CD4-positive, alpha-beta memory T cell (primary cell): ENCODE measurements at regions not wholly inside any gene's neighbourhood (a gene's known extent, or its start where the extent isn't known, plus 50 kb on each side); places are given as distances from the start of the nearest gene placed in this dataset.

Source experiments
- CTCF ChIA-PET: fragments of 350-600 bp; sonication (Branson Sonifier 250); formaldehyde crosslinking; loops from one replicate; lab custom pipeline; 2021; ENCODE audit warnings: inconsistent platforms; ENCODE audit not compliant: partially characterized antibody; lab: Charles Lee
- POLR2A ChIA-PET: fragments of 350-600 bp; sonication (Branson Sonifier 250); formaldehyde crosslinking; loops from one replicate; lab custom pipeline; 2021; ENCODE audit not compliant: partially characterized antibody; lab: Charles Lee
- DNase-seq, 5 donors: peaks; one replicate each; pipeline versions ENCODE4 v3.0.0 to v3.0.0-alpha.2; 2020 to 2022; ENCODE audit warnings: mixed read lengths in 1 of 5
- H3K27ac ChIP-seq: one replicate; pipeline ENCODE4 v1.7.0; 2013; ENCODE audit warnings: low read depth, low read length
- H3K27me3 ChIP-seq: 2 replicates; pipeline ENCODE4 v1.7.0; 2013; ENCODE audit warnings: mild to moderate bottlenecking, low read length, moderate library complexity; ENCODE audit not compliant: insufficient read depth
- H3K36me3 ChIP-seq: 2 replicates; pipeline ENCODE4 v1.7.0; 2013; ENCODE audit warnings: mild to moderate bottlenecking, low read length, moderate library complexity; ENCODE audit not compliant: insufficient read depth
- H3K4me1 ChIP-seq: 2 replicates; pipeline ENCODE4 v1.7.0; 2013; ENCODE audit warnings: mild to moderate bottlenecking, low read length, moderate library complexity; ENCODE audit not compliant: insufficient read depth
- H3K4me3 ChIP-seq, 2 donors: one replicate each; pipeline ENCODE4 v1.7.0; 2013; ENCODE audit warnings: low read length in 2 of 2, mild to moderate bottlenecking in 1 of 2
- H3K9me3 ChIP-seq, 2 donors: one replicate each; pipeline ENCODE4 v1.7.0; 2013; ENCODE audit warnings: low read length in 2 of 2, control low read depth in 1 of 2; ENCODE audit not compliant: control insufficient read depth in 1 of 2
- H3K27ac Mint-ChIP-seq, 7 donors: one replicate each; pipeline ENCODE4 v1.8.0; 2020 to 2021; ENCODE audit warnings: mixed read lengths in 7 of 7, mild to moderate bottlenecking in 6 of 7, inconsistent platforms in 3 of 7, moderate library complexity in 3 of 7
- H3K27me3 Mint-ChIP-seq, 2 donors: one replicate each; pipeline ENCODE4 v1.8.0; 2020 to 2021; ENCODE audit warnings: mixed read lengths in 2 of 2
- H3K36me3 Mint-ChIP-seq, 2 donors: one replicate each; pipeline ENCODE4 v1.8.0; 2020 to 2021; ENCODE audit warnings: mixed read lengths in 2 of 2, inconsistent platforms in 1 of 2, mild to moderate bottlenecking in 1 of 2
- H3K4me1 Mint-ChIP-seq, 4 donors: one replicate each; pipeline ENCODE4 v1.8.0; 2020 to 2021; ENCODE audit warnings: mixed read lengths in 4 of 4, mild to moderate bottlenecking in 1 of 4
- H3K4me3 Mint-ChIP-seq, 8 donors: one replicate each; pipeline ENCODE4 v1.8.0; 2020 to 2021; ENCODE audit warnings: mixed read lengths in 8 of 8, mild to moderate bottlenecking in 7 of 8, moderate library complexity in 6 of 8, inconsistent platforms in 3 of 8
- H3K9me3 Mint-ChIP-seq, 8 donors: one replicate each; pipeline ENCODE4 v1.8.0; 2020 to 2021; ENCODE audit warnings: mixed read lengths in 8 of 8, mild to moderate bottlenecking in 5 of 8, inconsistent platforms in 3 of 8, moderate library complexity in 1 of 8
- intact Hi-C: fragments of 100-400 bp; cut with micrococcal nuclease; formaldehyde crosslinking; loops from one replicate; pipeline ENCODE4 v1.15.1; 2023

DNA sequence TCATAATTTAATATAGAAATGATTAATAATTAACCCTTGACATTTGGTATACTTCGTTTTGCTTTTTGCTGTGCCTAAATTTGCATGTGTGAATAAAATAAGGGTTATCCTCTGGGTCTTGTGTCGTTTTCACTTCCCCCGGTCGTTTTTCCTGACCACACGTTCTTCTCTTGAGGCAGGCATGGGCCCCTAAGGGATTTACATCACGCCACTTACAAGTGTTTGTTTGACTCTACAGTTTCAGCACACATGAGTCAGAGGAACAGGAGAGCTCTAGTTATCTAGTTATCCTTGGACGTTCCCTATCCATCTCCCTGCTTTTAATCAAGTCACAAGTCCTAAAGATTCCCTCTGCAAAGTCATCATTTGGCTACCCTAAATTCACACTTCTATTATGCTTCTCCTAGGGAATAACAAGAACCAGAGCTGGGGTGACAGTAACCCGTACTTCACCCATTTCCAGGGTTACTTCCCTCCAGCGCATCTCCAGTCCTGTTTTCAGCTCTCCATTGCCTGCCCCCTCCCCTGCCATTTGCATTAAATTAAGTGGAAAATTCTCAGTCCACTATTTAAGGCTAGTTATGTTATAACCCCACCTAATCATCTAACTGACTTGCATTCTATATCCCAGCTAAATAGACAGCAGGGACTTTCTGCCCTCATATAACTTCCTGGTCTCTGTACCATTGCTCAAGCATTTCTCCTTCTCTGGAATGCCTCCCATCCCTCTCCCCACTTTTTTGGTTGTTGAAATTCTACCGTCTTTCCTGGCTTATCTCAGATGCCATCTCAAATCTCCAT, 206.9 kb downstream of the PTEN start:
- no peak overlapping the region for H3K27ac ChIP-seq
- Mint-ChIP-seq H3K4me3 (no peak overlapping the region), H3K9me3 (peaks cover 0 to 2% (median 0%) of the 10 kb centered on the region in 8 donors), H3K36me3 (no peaks in the 10 kb centered on the region), H3K27me3 (no peaks in the 10 kb centered on the region), H3K27ac (no peak overlapping the region), H3K4me1 (peaks cover 24 to 38% (median 30%) of the 10 kb centered on the region in 4 donors)
- intact Hi-C loops, result no loop called here
- H3K4me1 ChIP-seq, result peaks cover 29% of the 10 kb centered on the region
- H3K27me3 ChIP-seq, result no peaks in the 10 kb centered on the region
- ChIA-PET POLR2A (no interaction called here), CTCF (no interaction called here)
- H3K9me3 ChIP-seq, result no peaks in the 10 kb centered on the region
- DNase-seq, result no peak
- no peaks in the 10 kb centered on the region for H3K36me3 ChIP-seq
- H3K4me3 ChIP-seq, result no peak overlapping the region

DNA sequence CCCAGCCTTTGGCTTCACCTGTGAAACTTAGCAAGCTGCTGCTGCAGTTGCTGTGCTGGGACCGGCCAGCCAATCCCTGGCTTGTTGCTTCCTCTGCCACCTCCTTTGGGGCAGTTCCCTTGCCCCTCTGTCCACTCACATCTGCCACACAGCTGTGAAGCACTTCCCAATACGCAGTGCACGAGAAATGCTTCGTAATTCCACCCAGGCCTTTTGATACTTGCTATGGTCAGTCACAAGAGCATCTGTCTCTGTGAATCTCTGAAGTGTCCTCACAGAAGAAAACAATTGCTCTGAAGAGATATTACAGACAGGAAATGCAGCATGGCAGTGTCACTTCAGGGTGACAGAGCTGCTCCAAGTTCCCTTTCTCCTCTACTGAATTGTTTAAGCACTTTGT, 208.5 kb downstream of the PTEN start:
- Histone ChIP-seq H3K4me1 (peaks cover 13% of the 10 kb centered on the region), H3K9me3 (no peaks in the 10 kb centered on the region), H3K27ac (no peak overlapping the region), H3K4me3 (no peak overlapping the region), H3K36me3 (no peaks in the 10 kb centered on the region), H3K27me3 (no peaks in the 10 kb centered on the region)
- POLR2A ChIA-PET, result no interaction called here
- H3K4me3 Mint-ChIP-seq, result no peak overlapping the region
- H3K4me1 Mint-ChIP-seq, result peaks cover 18 to 28% (median 22%) of the 10 kb centered on the region in 4 donors
- peaks cover 0 to 5% (median 0%) of the 10 kb centered on the region in 8 donors for H3K9me3 Mint-ChIP-seq
- no peak for DNase-seq
- no peaks in the 10 kb centered on the region for H3K27me3 Mint-ChIP-seq
- peak overlapping the region in 1 of 7 donors; percentile 63 for H3K27ac Mint-ChIP-seq
- H3K36me3 Mint-ChIP-seq, result no peaks in the 10 kb centered on the region
- intact Hi-C loops, result no loop called here
- CTCF ChIA-PET, result interaction anchor here (2.6 kb wide), 1 partner anchor 20 kb away, joined by 9 read pairs; no protein-coding TSS in a partner anchor

GRCh38 chr10:88073682-88074081, 210.3 kb downstream of the PTEN start:
- no peak overlapping the region for H3K27ac Mint-ChIP-seq
- CTCF ChIA-PET, result interaction anchor here (1.2 to 2.6 kb wide), 2 partner anchors 18 to 316 kb away, joined by 3 to 9 read pairs; no protein-coding TSS in a partner anchor

DNA sequence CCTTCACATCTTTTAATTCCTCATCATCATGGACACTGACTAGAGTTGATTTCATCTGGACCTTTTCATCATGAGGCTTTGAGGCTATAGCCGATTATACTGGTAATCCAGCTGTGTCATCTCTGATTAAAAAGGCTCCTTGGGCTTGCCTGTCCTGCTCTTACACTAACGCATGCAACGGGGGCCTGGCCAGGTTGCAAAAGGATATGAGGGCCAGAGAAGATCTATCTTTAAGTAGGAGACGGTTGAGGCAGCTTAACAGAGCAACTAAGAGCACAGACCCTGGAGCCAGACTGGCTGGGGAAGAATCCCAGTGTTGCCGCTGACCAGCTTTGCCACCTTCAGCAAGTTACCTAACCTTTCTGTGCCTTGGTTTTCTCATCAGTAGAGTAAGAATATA, 211.5 kb downstream of the PTEN start:
- CTCF ChIA-PET, result interaction anchor here (1.2 kb wide), 1 partner anchor 16 kb away, joined by 3 read pairs; no protein-coding TSS in a partner anchor
- Histone ChIP-seq H3K4me1 (no peaks in the 10 kb centered on the region), H3K4me3 (no peak overlapping the region), H3K27ac (no peak overlapping the region), H3K9me3 (no peaks in the 10 kb centered on the region), H3K27me3 (no peaks in the 10 kb centered on the region), H3K36me3 (no peaks in the 10 kb centered on the region)
- Mint-ChIP-seq H3K36me3 (no peaks in the 10 kb centered on the region), H3K4me3 (no peak overlapping the region), H3K27ac (no peak overlapping the region), H3K4me1 (peaks cover 6 to 13% (median 9%) of the 10 kb centered on the region in 4 donors), H3K9me3 (peaks cover 0 to 5% (median 0%) of the 10 kb centered on the region in 8 donors), H3K27me3 (no peaks in the 10 kb centered on the region)
- DNase-seq, result no peak
- intact Hi-C loops, result no loop called here
- POLR2A ChIA-PET, result no interaction called here

More at GRCh38 chr10:88073682-88074081, 210.3 kb downstream of the PTEN start:
- no peak overlapping the region for H3K27ac ChIP-seq
- intact Hi-C loops, result no loop called here
- H3K36me3 Mint-ChIP-seq, result no peaks in the 10 kb centered on the region
- no peaks in the 10 kb centered on the region for H3K36me3 ChIP-seq
- H3K4me1 ChIP-seq, result no peaks in the 10 kb centered on the region
- H3K4me1 Mint-ChIP-seq, result peaks cover 8 to 13% (median 10%) of the 10 kb centered on the region in 4 donors
- no peak overlapping the region for H3K4me3 ChIP-seq
- POLR2A ChIA-PET, result no interaction called here
- no peaks in the 10 kb centered on the region for H3K9me3 ChIP-seq
- H3K27me3 Mint-ChIP-seq, result no peaks in the 10 kb centered on the region
- DNase-seq, result no peak
- no peak overlapping the region for H3K4me3 Mint-ChIP-seq
- H3K27me3 ChIP-seq, result no peaks in the 10 kb centered on the region
- H3K9me3 Mint-ChIP-seq, result peaks cover 0 to 4% (median 0%) of the 10 kb centered on the region in 8 donors

- Mint-ChIP-seq H3K36me3 (no peaks in the 10 kb centered on the region), H3K27me3 (no peaks in the 10 kb centered on the region), H3K4me1 (peaks cover 6 to 13% (median 9%) of the 10 kb centered on the region in 4 donors), H3K27ac (peak overlapping the region in 2 of 7 donors; percentile 26 to 65), H3K4me3 (no peak overlapping the region), H3K9me3 (peaks cover 0 to 5% (median 0%) of the 10 kb centered on the region in 8 donors)
- ChIA-PET POLR2A (no interaction called here), CTCF (interaction anchor here (0.6 to 1.3 kb wide), 4 partner anchors 10 to 217 kb away, joined by 3 to 4 read pairs (median 4); no protein-coding TSS in a partner anchor)
- no peaks in the 10 kb centered on the region for H3K4me1 ChIP-seq
- no peak overlapping the region for H3K27ac ChIP-seq
- no peaks in the 10 kb centered on the region for H3K36me3 ChIP-seq
- H3K4me3 ChIP-seq, result no peak overlapping the region
- H3K9me3 ChIP-seq, result no peaks in the 10 kb centered on the region
- no peak for DNase-seq
- H3K27me3 ChIP-seq, result no peaks in the 10 kb centered on the region
- intact Hi-C loops, result no loop called here
These were observed 212.8 kb downstream of the PTEN start for GRCh38 chr10:88076027-88076880.

DNA sequence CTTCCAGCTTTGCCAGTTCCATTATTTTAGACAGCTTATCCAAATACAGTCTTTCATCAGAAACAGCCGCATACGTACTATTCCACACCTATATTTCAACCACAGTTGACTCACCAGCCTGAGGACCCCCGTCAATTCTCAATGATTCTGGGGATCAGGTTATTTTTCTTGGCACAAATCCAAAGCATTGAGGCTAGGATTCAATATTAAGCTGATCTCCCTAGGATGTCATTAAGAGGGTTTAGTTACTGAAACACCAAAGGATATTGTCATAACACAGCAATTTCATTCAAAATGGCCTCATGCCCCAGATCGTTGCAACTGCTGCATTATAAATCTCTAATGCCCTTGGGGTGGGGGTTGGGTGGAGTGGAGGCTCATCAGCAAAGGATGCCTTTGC, 214.6 kb downstream of the PTEN start:
- Mint-ChIP-seq H3K9me3 (peaks cover 0 to 5% (median 0%) of the 10 kb centered on the region in 8 donors), H3K4me1 (peaks cover 4 to 13% (median 8%) of the 10 kb centered on the region in 4 donors), H3K27ac (no peak overlapping the region), H3K4me3 (no peak overlapping the region), H3K27me3 (no peaks in the 10 kb centered on the region), H3K36me3 (no peaks in the 10 kb centered on the region)
- Histone ChIP-seq H3K4me1 (no peaks in the 10 kb centered on the region), H3K27me3 (no peaks in the 10 kb centered on the region), H3K36me3 (no peaks in the 10 kb centered on the region), H3K9me3 (no peaks in the 10 kb centered on the region), H3K4me3 (no peak overlapping the region), H3K27ac (no peak overlapping the region)
- intact Hi-C loops, result no loop called here
- POLR2A ChIA-PET, result no interaction called here
- no peak for DNase-seq
- CTCF ChIA-PET, result interaction anchor here (1.3 to 1.5 kb wide), 2 partner anchors 9 to 13 kb away, joined by 3 to 4 read pairs; no protein-coding TSS in a partner anchor

- Mint-ChIP-seq H3K27me3 (no peaks in the 10 kb centered on the region), H3K9me3 (peaks cover 0 to 5% (median 0%) of the 10 kb centered on the region in 8 donors), H3K4me1 (peaks cover 4 to 14% (median 9%) of the 10 kb centered on the region in 4 donors), H3K36me3 (peaks cover 0 to 4% of the 10 kb centered on the region in 2 donors), H3K4me3 (no peak overlapping the region), H3K27ac (no peak overlapping the region)
- CTCF ChIA-PET, result interaction anchor here (0.6 kb wide), 1 partner anchor 89 kb away, joined by 3 read pairs; no protein-coding TSS in a partner anchor
- no peaks in the 10 kb centered on the region for H3K27me3 ChIP-seq
- POLR2A ChIA-PET, result no interaction called here
- no peaks in the 10 kb centered on the region for H3K36me3 ChIP-seq
- no peak for DNase-seq
- no peaks in the 10 kb centered on the region for H3K9me3 ChIP-seq
- H3K4me1 ChIP-seq, result no peaks in the 10 kb centered on the region
- no peak overlapping the region for H3K27ac ChIP-seq
- intact Hi-C loops, result no loop called here
- H3K4me3 ChIP-seq, result no peak overlapping the region
These were observed 216.8 kb downstream of the PTEN start for GRCh38 chr10:88080213-88080612.
